HCT116 (cell line): ENCODE measurements at regions not wholly inside any gene's neighbourhood (a gene's known extent, or its start where the extent isn't known, plus 50 kb on each side); places are given as distances from the start of the nearest gene placed in this dataset.

Source experiments
- ATAC-seq: fragments of 200-7000 bp; cut with Tn5 transposase; 2 replicates; pipeline ENCODE4 v1.9.1; 2020; ENCODE audit warnings: mild to moderate bottlenecking, moderate library complexity
- BruUV-seq: library from RNA; stranded (reverse); fragments of 400-500 nt; replicated peaks from 2 replicates; lab custom pipeline; 2021; lab: Mats Ljungman, UMichigan
- CTCF ChIA-PET: fragments of 300-600 bp; sonication (Branson Sonifier 250); formaldehyde crosslinking; loops from one replicate; lab custom pipeline; 2021; ENCODE audit warnings: antibody characterized with exemption; lab: Charles Lee
- POLR2A ChIA-PET: fragments of 300-600, 350-600 bp; sonication (Branson Sonifier 250); formaldehyde crosslinking; loops from one replicate; lab custom pipeline; 2021; ENCODE audit warnings: antibody characterized with exemption; lab: Charles Lee
- RAD21 ChIA-PET, 2 experiments: fragments of 300-600 bp; sonication (Branson Sonifier 250); formaldehyde crosslinking; loops; one replicate each; lab custom pipeline; 2023; ENCODE audit warnings: low total read pairs in 2 of 2; ENCODE audit not compliant: uncharacterized antibody in 2 of 2, unreplicated experiment in 2 of 2, low non-redundant PET in 1 of 2; lab: Charles Lee
- DNase-seq: peaks from one replicate; pipeline ENCODE4 v3.0.0-alpha.2; 2010; ENCODE audit warnings: low read depth, low spot score
- H2AFZ ChIP-seq: fragments of 200-600 bp; shearing (Covaris generic), sonication (generic); 2 replicates; pipeline ENCODE4 v1.6.1; 2017; ENCODE audit warnings: low read depth, mixed run types, mixed read lengths, antibody characterized with exemption, low read length; ENCODE audit not compliant: poor library complexity, severe bottlenecking
- H3K27ac ChIP-seq: 2 replicates; pipeline ENCODE4 v1.5.1; 2012; ENCODE audit warnings: low read depth, low read length
- H3K27me3 ChIP-seq: fragments of 200-600 bp; sonication (generic); 2 replicates; pipeline ENCODE4 v1.6.1; 2016; ENCODE audit warnings: mixed run types, low read length, mixed read lengths; ENCODE audit not compliant: insufficient read depth
- H3K36me3 ChIP-seq, 2 experiments: fragments of 200-500 bp in 1 of 2; fragments of 200-600 bp in 1 of 2; sonication (Bioruptor generic) in 1 of 2; sonication (generic) in 1 of 2; 2 replicates each; pipeline versions ENCODE4 v1.5.1 to v1.6.1; 2014 to 2016; ENCODE audit warnings: low read length in 2 of 2, inconsistent platforms in 1 of 2, mixed read lengths in 1 of 2, mixed run types in 1 of 2; ENCODE audit not compliant: insufficient read depth in 2 of 2, control insufficient read depth in 1 of 2
- H3K4me1 ChIP-seq, 2 experiments: fragments of 200-600 bp in 1 of 2; sonication (generic) in 1 of 2; 2 replicates each; pipeline versions ENCODE4 v1.5.1 to v1.6.1; 2012 to 2017; ENCODE audit warnings: low read length in 2 of 2, inconsistent platforms in 1 of 2, mild to moderate bottlenecking in 1 of 2, mixed read lengths in 1 of 2, mixed run types in 1 of 2, moderate library complexity in 1 of 2; ENCODE audit not compliant: insufficient read depth in 2 of 2, control insufficient read depth in 1 of 2
- H3K4me2 ChIP-seq: fragments of 200-600 bp; sonication (generic); 2 replicates; pipeline ENCODE4 v1.6.1; 2017; ENCODE audit warnings: mixed run types, low read length, mixed read lengths
- H3K4me3 ChIP-seq, 2 experiments: fragments of 200-600 bp in 1 of 2; sonication (generic) in 1 of 2; replicated peaks in 1 of 2; 2 replicates each; pipeline ENCODE4 v1.5.1; 2011 to 2016; ENCODE audit warnings: low read length in 2 of 2, control low read depth in 1 of 2, low read depth in 1 of 2, mild to moderate bottlenecking in 1 of 2, mixed read lengths in 1 of 2, mixed run types in 1 of 2
- H3K79me2 ChIP-seq: fragments of 200-600 bp; sonication (generic); 2 replicates; pipeline ENCODE4 v1.6.1; 2017; ENCODE audit warnings: mild to moderate bottlenecking, mixed run types, low read length, moderate library complexity, mixed read lengths; ENCODE audit not compliant: insufficient read depth
- H3K9ac ChIP-seq: fragments of 200-600 bp; sonication (generic); 2 replicates; pipeline ENCODE4 v1.6.1; 2016; ENCODE audit warnings: low read length, mixed read lengths
- H3K9me2 ChIP-seq: fragments of 200-600 bp; sonication (generic), shearing (Covaris generic); 2 replicates; pipeline ENCODE4 v1.6.1; 2017; ENCODE audit warnings: mixed run types, mild to moderate bottlenecking, moderate library complexity; ENCODE audit not compliant: insufficient read depth
- H3K9me3 ChIP-seq, 2 experiments: fragments of 200-500 bp in 1 of 2; fragments of 200-600 bp in 1 of 2; sonication (Bioruptor generic) in 1 of 2; sonication (generic) in 1 of 2; 2 replicates each; pipeline ENCODE4 v1.6.1; 2014 to 2017; ENCODE audit warnings: low read length in 2 of 2, mixed read lengths in 2 of 2, inconsistent platforms in 1 of 2, low read depth in 1 of 2, mild to moderate bottlenecking in 1 of 2, mixed run types in 1 of 2, moderate library complexity in 1 of 2; ENCODE audit not compliant: control insufficient read depth in 1 of 2, insufficient read depth in 1 of 2
- H4K20me1 ChIP-seq: fragments of 200-600 bp; sonication (generic), shearing (Covaris generic); 2 replicates; pipeline ENCODE4 v1.6.1; 2017; ENCODE audit warnings: mixed run types, mild to moderate bottlenecking, moderate library complexity; ENCODE audit not compliant: insufficient read depth
- ATF3 ChIP-seq: IDR thresholded peaks from 2 replicates; pipeline ENCODE4 v1.6.1; 2012
- CBX3 ChIP-seq: IDR thresholded peaks from 2 replicates; pipeline ENCODE4 v1.6.1; 2012; ENCODE audit warnings: low read depth
- CTCF ChIP-seq, 3 experiments: fragments of 200-600 bp in 1 of 3; sonication (generic) in 1 of 3; IDR thresholded peaks in 2 of 3; conservative IDR thresholded peaks in 1 of 3; 2 replicates each; pipeline ENCODE4 v1.5.1; 2012 to 2017; ENCODE audit warnings: low read depth in 2 of 3, low read length in 2 of 3, antibody characterized with exemption in 1 of 3, borderline replicate concordance in 1 of 3, control low read depth in 1 of 3, mild to moderate bottlenecking in 1 of 3, mixed read lengths in 1 of 3, mixed run types in 1 of 3, moderate library complexity in 1 of 3; ENCODE audit not compliant: insufficient read depth in 1 of 3
- EGR1 ChIP-seq: IDR thresholded peaks from 2 replicates; pipeline ENCODE4 v1.6.1; 2012; ENCODE audit warnings: low read depth
- ELF1 ChIP-seq: IDR thresholded peaks from 2 replicates; pipeline ENCODE4 v1.6.1; 2012; ENCODE audit warnings: low read depth, borderline replicate concordance
- EZH2phosphoT487 ChIP-seq: fragments of 200-600 bp; IDR thresholded peaks from 2 replicates; pipeline ENCODE4 v1.6.1; 2018; ENCODE audit warnings: antibody characterized with exemption, borderline replicate concordance
- JUND ChIP-seq: IDR thresholded peaks from 2 replicates; pipeline ENCODE4 v1.6.1; 2012
- POLR2AphosphoS5 ChIP-seq: IDR thresholded peaks from 2 replicates; pipeline ENCODE4 v1.6.1; 2011; ENCODE audit warnings: mild to moderate bottlenecking, low read depth, low read length, moderate library complexity
- RAD21 ChIP-seq: IDR thresholded peaks from 2 replicates; pipeline ENCODE4 v1.6.1; 2012; ENCODE audit warnings: low read depth, mild to moderate bottlenecking
- REST ChIP-seq: IDR thresholded peaks from 2 replicates; pipeline ENCODE4 v1.6.1; 2012; ENCODE audit warnings: low read depth
- SIN3A ChIP-seq: IDR thresholded peaks from 2 replicates; pipeline ENCODE4 v1.6.1; 2012; ENCODE audit warnings: low read depth
- ZFX ChIP-seq: fragments of 450-650 bp; IDR thresholded peaks from 2 replicates; pipeline ENCODE4 v1.6.1; 2017
- ZNF274 ChIP-seq: fragments of 200-500 bp; sonication (Bioruptor generic); IDR thresholded peaks from 2 replicates; pipeline ENCODE4 v1.6.1; 2014; ENCODE audit warnings: mild to moderate bottlenecking, low read depth, low read length, inconsistent platforms
- intact Hi-C: fragments of 100-400 bp; cut with micrococcal nuclease; formaldehyde crosslinking; loops from 2 replicates; pipeline ENCODE4 v1.10.0; 2022

GRCh38 chr15:89398896-89399237 lies 64.2 kb upstream of the POLG start:
- H3K9me3 ChIP-seq: no peaks in the 10 kb centered on the region
- ATAC-seq (no peak), DNase-seq (no peak)
- no peaks in the 10 kb centered on the region for H3K27me3 ChIP-seq
- no peak overlapping the region for H2AFZ ChIP-seq
- H3K9me2 ChIP-seq: no peaks in the 10 kb centered on the region
- H3K4me1 ChIP-seq: 0 out of 4 replicates have a peak, but pooled peaks cover 0 to 5% of the 10 kb centered on the region in 2 experiments
- POLR2A ChIA-PET: no interaction called here
- RAD21 ChIA-PET: no interaction called here
- H3K27ac ChIP-seq: no peak overlapping the region
- CTCF ChIA-PET: no interaction called here
- H3K4me3 ChIP-seq: no peak overlapping the region
- no TSS peak for BruUV-seq
- intact Hi-C loops: no loop called here
- no peaks in the 10 kb centered on the region for H3K36me3 ChIP-seq
- peak overlapping the region; percentile 47; the same call in 1 of the 2 replicates for H3K4me2 ChIP-seq
- no peak for TF ChIP-seq SIN3A
- TF ChIP-seq ZFX: no peak
- TF ChIP-seq CTCF (IDR thresholded peaks at IDR 0.05 in 2 of 3, conservative IDR thresholded peaks at IDR 0.05 in 1 of 3; ENCODE audit: borderline replicate concordance in 1 of 3, insufficient read depth in 1 of 3, low read depth in 2 of 3, low read length in 2 of 3): no peak
- no peak for TF ChIP-seq POLR2AphosphoS5
- H4K20me1 ChIP-seq: no peaks in the 10 kb centered on the region
- H3K79me2 ChIP-seq: no peaks in the 10 kb centered on the region
- H3K9ac ChIP-seq: no peak overlapping the region

- no peak overlapping the region for H3K4me2 ChIP-seq
- POLR2A ChIA-PET: no interaction called here
- H3K4me1 ChIP-seq: 0 out of 4 replicates have a peak, but pooled peaks cover 0 to 5% of the 10 kb centered on the region in 2 experiments
- no peaks in the 10 kb centered on the region for H3K9me3 ChIP-seq
- H4K20me1 ChIP-seq: no peaks in the 10 kb centered on the region
- intact Hi-C loops: no loop called here
- no peaks in the 10 kb centered on the region for H3K79me2 ChIP-seq
- CTCF ChIA-PET: no interaction called here
- RAD21 ChIA-PET: no interaction called here
- no TSS peak for BruUV-seq
- H3K4me3 ChIP-seq: no peak overlapping the region
- H3K27me3 ChIP-seq: no peaks in the 10 kb centered on the region
- H3K36me3 ChIP-seq: no peaks in the 10 kb centered on the region
- no peak overlapping the region for H3K27ac ChIP-seq
- no peaks in the 10 kb centered on the region for H3K9me2 ChIP-seq
- no peak for ATAC-seq
- no peak for DNase-seq
- H2AFZ ChIP-seq: no peak overlapping the region
- H3K9ac ChIP-seq: no peak overlapping the region
- TF ChIP-seq CTCF (IDR thresholded peaks at IDR 0.05 in 2 of 3, conservative IDR thresholded peaks at IDR 0.05 in 1 of 3; ENCODE audit: borderline replicate concordance in 1 of 3, insufficient read depth in 1 of 3, low read depth in 2 of 3, low read length in 2 of 3) (no peak), ATF3 (no peak), ELF1 (no peak), POLR2AphosphoS5 (no peak), ZFX (no peak), CBX3 (no peak), EGR1 (no peak), JUND (no peak), RAD21 (no peak), REST (no peak), EZH2phosphoT487 (no peak), ZNF274 (no peak)
Measured at GRCh38 chr15:89397653-89398023, 63.0 kb upstream of the POLG start.
